Anterior cingulate cortex (tissue), 58 donors: ENCODE measurements at regions not wholly inside any gene's neighbourhood (a gene's known extent, or its start where the extent isn't known, plus 50 kb on each side); places are given as distances from the start of the nearest gene placed in this dataset.
"Not testable (repeated sequence)": the region's sequence is repeated elsewhere in the genome, so short reads cannot be mapped to it uniquely, and the experiment has no call there.

Source experiments
- DNase-seq, 58 donors: peaks; one replicate each; lab custom pipeline; 2025; lab: John Stamatoyannopoulos, UW

DNA sequence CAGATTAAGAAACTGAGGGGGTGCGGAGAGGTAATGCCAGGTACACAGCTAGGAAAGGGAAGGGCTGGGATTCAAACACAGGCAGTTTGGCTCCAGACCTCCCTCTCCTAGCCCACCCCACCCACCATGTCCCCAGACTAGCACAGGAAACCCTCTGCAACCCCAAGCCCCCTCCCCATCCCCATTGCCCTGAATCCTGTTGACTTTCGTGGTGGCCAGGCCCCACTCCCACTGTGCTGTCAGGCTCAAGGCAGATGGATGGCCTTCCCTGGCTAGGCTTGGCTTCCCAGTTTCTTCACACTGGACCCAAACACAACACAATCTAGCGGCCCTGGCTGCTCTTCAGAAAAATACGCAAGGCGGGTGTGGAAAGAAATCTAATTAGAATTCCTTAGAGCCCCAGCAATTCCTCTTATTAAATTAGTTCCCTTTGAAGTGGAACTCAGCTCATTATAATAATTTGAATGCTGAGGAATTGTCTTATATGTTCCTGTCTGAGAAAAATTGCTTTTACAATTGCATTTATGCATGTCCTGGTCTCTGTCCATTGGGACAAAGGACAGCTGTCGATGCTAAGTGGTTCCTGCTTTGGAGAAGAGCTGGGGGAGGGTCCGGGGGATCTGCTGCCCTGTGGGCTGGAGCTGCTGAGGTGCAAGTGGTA, 97.4 kb downstream of the SYF2 start:
- DNase-seq: no peak

DNA sequence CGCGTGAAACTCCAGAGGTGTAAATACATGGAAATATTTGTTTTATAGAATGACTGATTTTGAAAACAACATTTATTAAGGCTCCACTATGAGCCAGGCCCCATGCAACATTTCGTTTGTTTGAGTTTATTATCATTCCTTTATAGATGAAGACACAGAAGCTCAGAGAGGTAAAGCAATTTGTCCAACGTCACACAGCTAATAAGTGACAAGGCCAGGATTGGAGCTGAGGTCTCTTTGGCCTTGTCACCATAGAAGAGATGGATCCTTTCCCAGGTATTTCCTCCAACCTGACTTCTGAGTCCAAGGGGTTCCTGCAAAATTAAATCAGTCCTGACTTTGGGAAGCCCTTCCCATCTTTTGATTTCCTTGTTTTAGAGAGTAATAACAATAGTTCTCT, 98.0 kb downstream of the SYF2 start:
- DNase-seq: no peak

DNA sequence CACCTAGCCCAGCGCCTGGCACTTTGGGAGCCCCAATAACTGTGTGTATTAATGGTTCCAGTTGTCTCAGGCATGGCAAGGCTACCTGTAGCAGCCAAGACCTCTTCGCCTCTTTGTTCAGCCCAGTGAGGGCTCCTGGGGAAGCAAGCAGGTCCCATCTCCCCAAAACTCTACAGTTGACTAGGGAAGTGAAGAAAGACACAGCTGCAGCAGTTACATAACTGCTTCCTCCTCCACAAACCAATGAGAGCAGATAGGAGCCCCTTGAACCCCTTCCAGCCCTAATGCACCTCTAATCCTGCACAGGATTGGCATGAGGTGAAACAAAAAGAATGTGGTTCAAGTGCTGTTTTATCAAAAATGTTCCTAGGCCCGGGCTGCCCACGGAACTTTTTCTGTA, 100.5 kb downstream of the SYF2 start:
- no peak for DNase-seq

DNA sequence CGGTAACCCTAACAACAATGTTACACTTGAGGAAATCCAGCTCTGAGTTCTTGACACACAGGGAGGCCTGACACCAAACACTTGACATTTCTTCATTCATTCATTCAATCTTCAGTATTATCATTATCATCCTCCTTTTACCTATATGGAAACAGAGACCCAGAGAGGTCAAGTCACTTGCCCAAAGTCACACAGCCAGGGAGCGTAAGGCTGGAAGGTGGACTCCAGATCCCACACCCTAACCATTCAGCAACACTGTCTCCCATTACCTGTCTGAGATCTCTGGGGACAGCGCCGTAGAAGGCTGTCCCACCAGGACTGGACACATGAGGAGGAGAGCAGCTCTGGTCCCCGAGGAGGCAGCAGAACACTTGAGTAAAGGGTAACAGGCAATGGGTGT, 101.4 kb downstream of the SYF2 start:
- DNase-seq: no peak

DNA sequence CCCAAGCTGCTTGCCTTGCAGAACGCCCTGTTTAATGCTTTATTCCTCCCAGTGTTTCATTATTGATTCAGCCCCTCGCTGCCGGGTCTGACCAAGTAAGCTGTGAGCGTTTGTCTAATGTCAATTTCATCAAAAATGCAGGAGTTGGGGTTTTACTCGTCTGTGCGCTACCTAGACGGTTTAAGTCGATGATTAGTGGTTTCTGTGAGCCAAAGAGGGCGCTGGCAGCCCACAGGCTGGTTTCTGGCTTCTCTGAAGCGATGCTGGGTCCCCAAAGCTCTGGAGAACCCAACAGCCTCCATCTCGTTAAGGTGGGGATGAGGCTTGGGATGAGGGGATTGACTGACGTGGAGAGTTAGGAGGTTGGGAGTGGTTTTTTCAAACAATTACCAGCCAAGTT, 102.9 kb downstream of the SYF2 start:
- DNase-seq: no peak

DNA sequence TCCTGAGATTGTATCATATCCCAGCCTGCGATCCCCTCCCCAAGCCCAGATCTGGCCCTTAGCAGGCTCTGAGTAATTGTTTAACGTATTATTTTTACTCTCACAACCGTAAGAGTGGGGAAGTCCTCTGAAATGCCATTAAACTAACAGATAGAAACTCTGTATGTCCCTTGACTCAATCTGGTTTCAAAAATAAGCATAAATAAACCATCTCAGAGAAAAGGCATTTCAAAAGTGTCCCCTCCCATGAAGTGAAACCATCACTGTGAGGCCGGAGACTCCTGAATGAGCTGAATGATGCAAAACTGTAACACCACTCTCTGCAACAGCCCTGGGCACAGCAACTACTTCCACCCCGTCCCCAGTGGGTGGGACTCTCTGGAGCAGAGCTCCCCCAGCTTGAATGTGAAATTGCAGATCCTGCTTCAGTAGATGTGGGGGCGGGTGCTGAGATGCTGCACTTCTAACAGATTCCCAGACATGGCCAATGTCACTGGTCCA, 104.1 kb downstream of the SYF2 start:
- DNase-seq: peak in 2 of 58 donors; percentile 5 to 10

DNA sequence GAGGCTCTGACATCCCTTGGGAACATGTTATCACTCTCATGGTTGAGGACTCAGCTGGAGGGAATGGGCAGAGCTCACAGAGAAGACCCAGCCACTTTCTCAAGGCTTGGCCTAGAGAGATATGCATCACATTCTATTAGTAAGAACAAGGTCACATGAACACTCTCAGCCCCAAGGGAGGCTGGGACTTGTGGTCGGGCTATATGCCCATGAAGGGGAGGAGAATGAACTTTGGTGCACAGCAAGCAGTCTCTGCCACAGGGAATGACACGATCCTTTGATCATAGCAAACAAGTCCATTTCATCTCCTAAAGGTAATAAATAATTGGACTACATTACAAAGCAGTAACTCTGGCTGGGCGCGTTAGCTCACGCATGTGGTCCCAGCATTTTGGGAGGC, 105.7 kb downstream of the SYF2 start:
- no peak for DNase-seq

DNA sequence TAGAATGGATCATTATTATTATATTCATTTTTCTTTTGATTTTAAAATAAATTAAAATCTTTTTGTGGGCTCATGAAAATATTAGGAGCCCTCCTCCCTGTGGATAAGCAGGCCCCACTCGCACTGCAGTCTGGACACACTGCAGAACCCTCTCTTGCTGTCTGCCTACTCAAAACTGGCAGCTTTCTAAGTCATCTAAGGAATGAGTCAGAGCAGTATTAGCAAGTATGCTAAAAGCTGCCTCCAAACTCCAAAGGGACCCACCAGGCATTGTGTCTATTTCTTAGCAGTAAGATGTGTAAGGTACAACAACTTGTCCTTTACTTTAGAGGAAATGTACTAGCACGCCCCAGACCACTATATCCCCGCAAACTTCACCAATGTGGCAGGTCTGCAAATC, 108.8 kb downstream of the SYF2 start:
- peak in 3 of 58 donors; percentile 5 to 30 (median 18) for DNase-seq

DNA sequence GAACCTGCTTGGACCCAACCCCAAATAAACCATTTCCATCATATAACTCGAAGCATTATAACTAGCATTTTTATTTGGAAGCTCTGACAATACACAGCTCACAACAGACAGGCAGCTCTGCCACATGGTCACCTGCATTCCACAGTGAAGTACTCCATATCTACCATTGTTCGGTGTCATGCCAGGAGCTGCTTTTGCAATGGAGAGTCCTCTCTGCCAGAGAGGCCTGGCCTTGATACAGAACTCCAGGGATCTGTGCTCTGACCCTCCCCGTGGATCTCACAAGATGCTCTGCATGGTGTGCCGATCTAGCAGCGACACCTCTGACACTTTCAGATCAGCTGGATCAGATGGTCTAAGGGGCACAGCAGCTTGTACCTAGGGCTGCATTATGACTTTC, 109.6 kb downstream of the SYF2 start:
- DNase-seq: no peak

DNA sequence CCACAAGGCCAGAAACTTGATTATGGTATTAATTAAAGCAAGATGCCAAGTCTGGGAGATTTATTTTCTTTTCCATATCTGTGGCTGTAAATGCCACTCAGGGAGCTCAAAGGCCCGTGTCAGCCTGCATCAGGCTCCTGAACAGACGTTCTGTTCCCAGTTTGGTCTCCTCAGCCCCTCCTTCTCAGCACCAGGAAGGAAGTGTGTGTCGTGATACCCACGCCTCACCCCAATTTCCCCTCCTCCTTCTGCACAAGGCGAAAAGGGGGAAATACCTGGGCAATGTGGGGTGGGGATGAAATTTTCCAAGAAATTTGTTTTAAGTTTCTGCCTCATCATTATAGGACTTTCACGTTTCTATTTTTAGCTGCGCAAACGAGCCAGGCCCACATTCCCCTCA, 112.0 kb downstream of the SYF2 start:
- DNase-seq: no peak

DNA sequence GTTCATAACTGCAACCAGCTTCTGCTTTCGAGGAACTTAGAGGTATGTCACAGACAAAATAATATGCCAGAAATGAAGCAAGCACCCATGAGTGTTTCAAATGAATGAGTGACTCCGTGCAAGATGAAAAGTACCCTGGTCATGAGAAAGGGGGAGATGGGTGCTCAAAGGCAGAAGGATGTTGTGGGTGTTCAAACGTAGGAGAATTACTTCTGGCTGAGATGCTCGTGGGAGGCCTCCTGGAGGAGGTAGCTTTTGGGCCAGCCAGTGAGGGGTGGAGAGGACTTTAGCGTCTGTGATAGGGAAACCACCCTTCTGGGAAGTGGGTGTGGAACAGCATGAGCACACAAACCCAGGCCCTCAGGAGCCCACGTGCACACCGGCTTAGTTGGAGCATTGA, 113.8 kb downstream of the SYF2 start:
- DNase-seq: no peak

DNA sequence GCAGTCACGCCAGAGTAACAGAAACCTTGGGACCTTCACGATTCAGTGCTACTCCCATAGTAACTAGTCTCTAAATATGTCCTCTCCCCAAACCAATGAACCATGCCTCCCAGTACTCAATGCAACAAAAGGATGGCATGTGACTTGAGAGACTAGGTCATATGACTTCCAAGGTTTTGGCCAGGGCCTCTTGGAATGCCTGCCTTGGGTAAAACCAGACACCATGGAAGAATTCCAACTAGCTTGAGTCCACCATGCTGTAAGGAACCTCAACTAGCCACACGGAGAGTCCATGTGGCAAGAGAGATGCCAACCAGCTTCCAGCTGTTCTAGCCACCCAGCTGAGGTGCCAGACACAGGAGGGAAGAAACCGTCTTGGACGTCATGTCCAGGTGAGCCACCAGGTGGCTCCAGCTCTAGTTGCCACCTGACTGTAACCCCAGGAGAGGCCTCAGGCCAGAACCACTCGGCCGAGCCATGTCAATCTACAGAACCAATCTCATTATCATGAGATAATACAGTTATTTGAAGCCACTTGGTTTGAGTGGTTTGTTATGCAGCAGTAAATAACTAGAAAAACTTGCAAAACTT, 115.0 kb downstream of the SYF2 start:
- no peak for DNase-seq

DNA sequence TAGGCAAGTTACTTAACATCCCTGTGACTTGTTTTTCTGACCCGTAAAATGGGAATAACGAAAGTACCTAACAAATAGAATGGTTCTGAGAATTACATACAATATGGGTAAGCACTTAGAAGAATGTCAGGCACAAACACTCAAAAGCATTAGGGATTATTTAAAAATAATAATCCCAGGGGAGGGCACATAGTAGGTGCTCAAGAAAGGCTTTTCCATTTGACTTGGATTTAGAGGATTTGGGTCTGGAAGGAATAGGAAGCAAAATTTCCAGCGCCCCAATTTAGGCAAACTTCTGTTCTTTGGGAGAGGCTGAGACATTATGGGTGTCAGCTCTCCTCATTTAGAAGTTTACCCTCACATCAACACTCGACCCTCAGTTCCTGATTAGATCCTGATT, 115.5 kb downstream of the SYF2 start:
- no peak for DNase-seq

DNA sequence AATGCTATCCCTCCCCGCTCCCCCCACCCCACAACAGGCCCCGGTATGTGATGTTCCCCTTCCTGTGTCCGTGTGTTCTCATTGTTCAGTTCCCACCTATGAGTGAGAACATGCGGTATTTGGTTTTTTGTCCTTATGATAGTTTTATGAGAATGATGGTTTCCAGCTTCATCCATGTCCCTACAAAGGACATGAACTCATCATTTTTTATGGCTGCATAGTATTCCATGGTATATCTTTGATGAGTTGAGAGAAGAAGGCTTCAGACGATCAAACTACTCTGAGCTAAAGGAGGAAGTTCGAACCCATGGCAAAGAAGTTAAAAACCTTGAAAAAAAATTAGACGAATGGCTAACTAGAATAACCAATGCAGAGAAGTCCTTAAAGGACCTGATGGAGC, 116.2 kb downstream of the SYF2 start:
- not testable (repeated sequence) for DNase-seq

DNA sequence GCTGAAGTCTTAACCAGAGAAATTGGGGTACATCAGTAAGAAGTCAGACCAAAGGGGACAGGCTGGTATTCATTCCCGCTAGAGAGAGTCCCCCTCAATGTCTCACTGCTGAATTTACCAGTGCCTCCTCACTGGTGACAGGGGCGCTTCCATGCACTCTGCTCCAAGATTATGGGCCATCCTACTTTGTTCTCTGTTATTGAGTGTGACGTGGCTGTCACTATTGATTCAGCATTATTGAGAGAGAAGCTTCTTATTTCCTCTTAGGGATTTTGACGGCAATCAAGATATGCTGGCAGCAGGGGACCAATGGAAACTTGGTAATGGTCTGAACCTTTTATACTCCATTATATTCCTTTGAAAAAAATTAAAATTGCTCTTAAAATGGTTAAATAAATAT, 118.6 kb downstream of the SYF2 start:
- DNase-seq: no peak

DNA sequence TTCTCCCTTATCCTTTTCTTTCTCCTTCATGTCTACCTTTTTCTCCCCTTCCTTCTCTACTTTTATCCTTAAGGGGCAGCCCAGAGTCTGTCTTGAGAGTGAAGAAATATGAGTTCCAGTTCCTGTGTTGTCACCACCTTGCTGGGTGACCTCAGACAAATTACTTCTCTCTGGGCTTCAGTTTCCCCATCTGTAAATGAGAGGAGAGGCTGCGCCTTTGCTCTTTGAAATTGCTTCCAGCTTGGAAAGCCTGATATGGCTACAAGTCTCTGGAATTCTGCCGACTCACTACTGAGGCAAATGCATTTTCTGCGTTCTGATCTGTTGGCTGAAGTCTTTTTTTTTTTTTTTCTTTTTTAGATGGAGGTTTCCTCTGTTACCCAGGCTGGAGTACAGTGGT, 119.2 kb downstream of the SYF2 start:
- no peak for DNase-seq

DNA sequence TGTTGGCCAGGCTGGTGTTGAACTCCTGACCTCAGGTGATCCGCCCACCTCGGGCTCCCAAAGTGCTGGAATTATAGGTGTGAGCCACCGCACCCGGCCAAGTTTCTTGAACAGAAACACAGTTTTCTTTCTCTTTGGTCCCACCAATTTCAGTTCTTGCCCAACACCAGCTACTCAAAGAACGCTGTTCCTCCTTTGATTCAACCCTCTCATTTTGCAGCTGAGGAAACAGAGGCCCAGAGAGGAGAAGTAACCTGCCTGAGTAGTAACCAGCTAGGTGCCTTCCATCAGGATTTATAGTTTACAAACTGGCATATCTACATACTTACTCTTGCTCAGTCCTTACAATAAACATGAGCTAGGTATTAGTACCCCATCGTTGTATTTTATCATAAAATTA, 119.9 kb downstream of the SYF2 start:
- no peak for DNase-seq

DNA sequence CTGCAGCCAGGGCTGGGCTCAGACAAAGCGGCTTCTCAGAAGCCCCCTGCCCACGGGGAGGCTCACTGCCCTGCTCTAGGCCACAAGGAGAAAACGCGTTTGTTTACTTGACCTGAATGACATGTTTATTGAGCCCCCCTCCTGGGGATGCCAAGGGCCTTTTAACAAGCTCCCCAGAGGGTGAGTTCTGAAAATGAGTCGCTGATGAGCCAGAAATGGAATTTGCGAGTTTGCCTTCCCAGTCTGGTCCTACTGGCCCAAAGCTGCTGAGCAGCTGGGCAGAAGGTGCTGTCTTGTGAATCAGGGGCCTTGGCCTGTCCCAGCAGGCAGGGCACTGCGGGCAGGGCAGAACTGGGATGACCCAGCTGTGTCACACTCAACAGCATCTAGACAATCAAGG, 120.6 kb downstream of the SYF2 start:
- DNase-seq: no peak

DNA sequence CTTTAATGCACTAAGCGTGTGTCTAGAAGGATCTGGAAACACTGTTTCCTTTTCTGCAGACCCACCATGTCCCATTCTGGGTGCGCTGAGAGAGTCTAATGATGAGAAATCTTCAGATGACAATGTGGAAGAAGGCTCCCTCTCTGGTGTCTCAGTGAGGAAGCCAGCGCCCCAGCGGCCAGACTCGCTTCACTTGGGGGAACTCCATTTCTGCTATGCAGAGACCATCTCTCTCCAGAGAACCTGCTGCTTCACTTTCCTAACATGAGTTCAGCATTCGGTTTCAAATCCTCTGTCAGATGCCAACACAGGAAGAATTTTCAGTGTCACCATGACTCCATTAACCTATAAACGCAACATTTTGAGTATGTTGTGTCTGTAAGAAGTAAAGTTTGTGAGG, 121.8 kb downstream of the SYF2 start:
- no peak for DNase-seq

DNA sequence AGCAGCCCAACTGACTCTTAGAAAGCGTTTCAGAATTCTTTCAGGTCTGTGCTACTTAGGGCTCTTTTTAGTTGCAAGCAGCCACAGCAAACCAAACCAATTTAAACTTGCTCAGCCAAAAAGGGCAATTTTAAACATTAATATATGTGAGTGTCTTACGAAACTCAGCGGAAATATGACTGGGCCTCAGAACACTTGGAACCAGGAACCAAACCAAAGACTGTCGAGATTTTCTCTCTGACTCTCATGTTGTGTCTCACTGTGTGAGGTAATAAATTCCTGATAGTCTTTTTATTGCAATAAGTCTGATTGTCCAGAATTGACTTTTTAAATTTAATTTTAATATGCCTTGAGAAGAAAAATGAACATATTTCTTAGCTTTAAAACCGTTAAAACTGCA, 122.3 kb downstream of the SYF2 start:
- no peak for DNase-seq

DNA sequence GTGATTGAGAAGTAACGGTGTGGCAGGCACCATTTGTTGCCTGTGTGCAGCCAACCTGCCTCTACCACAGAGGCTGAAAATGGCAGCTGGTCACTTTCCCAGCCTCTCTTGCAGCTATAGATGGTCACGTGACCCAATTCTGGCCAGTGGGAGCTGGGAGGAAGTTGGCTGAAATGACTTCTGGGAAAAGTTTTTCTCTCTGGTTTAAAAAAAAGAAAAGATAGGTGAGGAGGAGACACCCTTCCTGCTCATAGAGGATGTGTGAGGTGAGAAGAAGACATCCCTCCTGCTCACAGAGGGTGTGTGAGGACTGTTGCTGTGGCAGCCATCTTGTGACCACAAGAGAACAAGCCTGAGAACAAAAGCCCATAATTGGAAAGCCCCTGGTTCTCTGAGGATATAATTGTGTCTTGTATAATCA, 122.8 kb downstream of the SYF2 start:
- no peak for DNase-seq

DNA sequence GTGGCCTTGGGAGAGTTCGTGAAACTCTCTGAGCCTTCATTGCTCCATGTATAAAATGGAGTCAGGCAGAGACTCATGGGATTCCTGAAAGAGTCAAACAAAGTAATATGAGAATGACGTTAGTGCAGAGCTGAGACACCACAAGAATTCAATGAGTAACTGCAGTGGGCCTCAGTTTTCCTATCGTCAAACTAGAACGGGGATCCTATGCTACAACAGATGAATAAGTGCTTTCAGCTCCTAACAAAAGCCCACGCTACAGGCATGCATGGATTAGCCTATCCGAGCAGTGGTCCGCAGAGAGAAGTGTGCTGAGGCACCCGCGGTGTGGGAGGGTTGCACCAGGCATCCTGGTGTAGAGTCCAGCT, 124.7 kb downstream of the SYF2 start:
- no peak for DNase-seq
